AG04449 (cell line): ENCODE measurements at regions not wholly inside any gene's neighbourhood (a gene's known extent, or its start where the extent isn't known, plus 50 kb on each side); places are given as distances from the start of the nearest gene placed in this dataset.

ENCODE experiments used
- CTCF ChIA-PET: fragments of 350-600 bp; formaldehyde crosslinking; extraction: SDS; loops from one replicate; lab custom pipeline; 2021; ENCODE audit warnings: antibody characterized with exemption; lab: Yijun Ruan, JAX
- POLR2A ChIA-PET: fragments of 400-600, 350-600 bp; formaldehyde crosslinking; extraction: SDS; loops from one replicate; lab custom pipeline; 2020; ENCODE audit warnings: antibody characterized with exemption, inconsistent platforms; lab: Yijun Ruan, JAX
- DNase-seq: peaks from one replicate; pipeline ENCODE4 v3.0.0-alpha.2; 2010; ENCODE audit warnings: low read depth, low spot score
- H3K4me3 ChIP-seq: 2 replicates; pipeline ENCODE4 v1.5.1; 2011; ENCODE audit warnings: low read depth, mild to moderate bottlenecking, control low read depth, low read length
- TF ChIP-seq, protein P1 (sequence below): IDR thresholded peaks from one replicate; pipeline ENCODE4 v1.5.1; 2011; ENCODE audit warnings: mild to moderate bottlenecking, moderate library complexity, low read length, control low read depth, inconsistent platforms; ENCODE audit not compliant: insufficient read depth; ENCODE audit errors: missing control alignments

DNA sequence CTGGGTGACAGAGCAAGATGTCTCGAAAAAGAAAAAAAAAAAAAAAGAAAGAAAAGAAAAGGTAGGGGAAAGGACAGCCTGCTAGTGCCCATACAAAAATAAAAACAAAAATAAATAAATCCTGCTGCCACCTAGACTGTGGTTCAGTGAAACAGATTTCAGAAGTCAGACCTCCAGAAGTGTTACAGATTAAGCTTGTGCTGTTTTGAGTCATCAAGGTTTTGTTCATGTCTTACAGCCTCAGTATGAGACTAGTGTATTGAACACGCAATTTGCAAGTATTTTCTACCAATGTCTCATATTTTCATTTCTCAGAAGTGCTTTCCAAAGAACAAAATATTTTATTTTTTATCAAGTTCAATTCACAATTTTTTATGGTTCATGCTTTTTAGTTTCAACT is 720.4 kb upstream of the GYPC start:
- TF ChIP-seq, protein P1, sequence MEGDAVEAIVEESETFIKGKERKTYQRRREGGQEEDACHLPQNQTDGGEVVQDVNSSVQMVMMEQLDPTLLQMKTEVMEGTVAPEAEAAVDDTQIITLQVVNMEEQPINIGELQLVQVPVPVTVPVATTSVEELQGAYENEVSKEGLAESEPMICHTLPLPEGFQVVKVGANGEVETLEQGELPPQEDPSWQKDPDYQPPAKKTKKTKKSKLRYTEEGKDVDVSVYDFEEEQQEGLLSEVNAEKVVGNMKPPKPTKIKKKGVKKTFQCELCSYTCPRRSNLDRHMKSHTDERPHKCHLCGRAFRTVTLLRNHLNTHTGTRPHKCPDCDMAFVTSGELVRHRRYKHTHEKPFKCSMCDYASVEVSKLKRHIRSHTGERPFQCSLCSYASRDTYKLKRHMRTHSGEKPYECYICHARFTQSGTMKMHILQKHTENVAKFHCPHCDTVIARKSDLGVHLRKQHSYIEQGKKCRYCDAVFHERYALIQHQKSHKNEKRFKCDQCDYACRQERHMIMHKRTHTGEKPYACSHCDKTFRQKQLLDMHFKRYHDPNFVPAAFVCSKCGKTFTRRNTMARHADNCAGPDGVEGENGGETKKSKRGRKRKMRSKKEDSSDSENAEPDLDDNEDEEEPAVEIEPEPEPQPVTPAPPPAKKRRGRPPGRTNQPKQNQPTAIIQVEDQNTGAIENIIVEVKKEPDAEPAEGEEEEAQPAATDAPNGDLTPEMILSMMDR, result no peak
- POLR2A ChIA-PET, result no interaction called here
- CTCF ChIA-PET, result no interaction called here
- H3K4me3 ChIP-seq, result no peak overlapping the region
- DNase-seq, result no peak

DNA sequence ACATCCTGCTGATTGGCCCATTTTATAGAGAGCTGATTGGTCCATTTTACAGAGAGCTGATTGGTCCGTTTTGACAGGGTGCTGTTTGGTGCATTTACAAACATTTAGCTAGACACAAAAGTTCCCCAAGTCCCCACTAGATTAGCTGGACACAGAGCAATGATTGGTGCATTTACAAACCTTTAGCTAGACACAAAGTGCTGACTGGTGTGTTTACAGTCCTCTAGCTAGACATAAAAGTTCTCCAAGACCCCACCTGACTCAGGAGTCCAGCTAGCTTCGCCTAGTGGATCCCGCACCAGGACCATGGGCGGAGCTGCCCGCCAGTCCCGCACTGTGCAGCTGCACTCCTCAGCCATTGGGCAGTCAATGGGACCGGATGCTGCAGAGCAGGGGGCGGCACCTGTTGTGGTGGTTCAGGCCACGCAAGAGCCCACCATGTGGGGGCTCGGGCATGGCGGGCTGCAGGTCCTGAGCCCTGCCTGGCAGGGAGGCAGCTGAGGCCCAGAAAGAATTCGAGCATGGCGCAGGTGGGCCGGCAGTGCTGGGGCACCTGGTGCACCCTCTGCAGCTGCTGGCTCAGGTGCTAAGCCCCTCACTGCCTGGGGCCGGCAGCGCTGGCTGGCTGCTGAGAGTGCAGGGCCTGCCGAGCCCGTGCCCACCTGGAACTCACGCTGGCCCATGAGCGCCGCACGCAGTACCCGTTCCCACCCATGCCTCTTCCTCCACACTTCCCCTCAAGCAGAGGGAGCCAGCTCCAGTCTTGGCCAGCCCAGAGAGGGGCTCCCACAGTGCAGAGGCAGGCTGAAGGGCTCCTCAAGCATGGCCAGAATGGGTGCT is 713.2 kb upstream of the GYPC start:
- no peak for DNase-seq
- CTCF ChIA-PET, result no interaction called here
- H3K4me3 ChIP-seq, result no peak overlapping the region
- TF ChIP-seq, protein P1, result no peak
- POLR2A ChIA-PET, result no interaction called here

DNA sequence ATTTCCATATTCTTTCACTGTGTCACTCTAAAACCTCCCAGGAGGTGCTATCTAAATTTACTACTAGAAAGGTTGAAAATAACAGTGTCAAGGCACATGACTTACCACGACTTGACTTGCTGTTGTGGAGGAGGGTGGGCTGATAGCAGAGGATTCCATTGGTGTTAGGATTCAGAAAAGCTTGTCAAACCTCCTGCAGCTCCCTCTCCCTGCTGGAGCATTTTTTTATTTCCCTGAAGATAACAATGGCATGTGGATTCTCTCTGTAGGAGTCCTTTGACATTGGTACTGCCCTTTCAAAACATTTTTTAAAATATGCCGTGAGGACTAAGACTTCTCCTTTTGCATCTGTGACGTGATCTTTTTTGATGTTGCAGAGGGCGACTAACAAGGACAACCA is 696.9 kb upstream of the GYPC start:
- CTCF ChIA-PET, result no interaction called here
- DNase-seq, result no peak
- TF ChIP-seq, protein P1, result no peak
- H3K4me3 ChIP-seq, result no peak overlapping the region
- POLR2A ChIA-PET, result no interaction called here

- CTCF ChIA-PET, result no interaction called here
- TF ChIP-seq, protein P1, result no peak
- no peak overlapping the region for H3K4me3 ChIP-seq
- POLR2A ChIA-PET, result no interaction called here
- DNase-seq, result no peak
These were observed 694.2 kb upstream of the GYPC start for GRCh38 chr2:125961739-125962138.

- TF ChIP-seq, protein P1, result no peak
- no peak overlapping the region for H3K4me3 ChIP-seq
- ChIA-PET POLR2A (no interaction called here), CTCF (no interaction called here)
- DNase-seq, result no peak
These were observed 676.1 kb upstream of the GYPC start for GRCh38 chr2:125979886-125980285.

GRCh38 chr2:125983364-125983763 is 672.6 kb upstream of the GYPC start:
- TF ChIP-seq, protein P1, result no peak
- H3K4me3 ChIP-seq, result no peak overlapping the region
- no peak for DNase-seq
- ChIA-PET CTCF (no interaction called here), POLR2A (no interaction called here)
